H9 (cell line): ENCODE measurements at regions not wholly inside any gene's neighbourhood (a gene's known extent, or its start where the extent isn't known, plus 50 kb on each side); places are given as distances from the start of the nearest gene placed in this dataset.

Source experiments
- DNase-seq: peaks from one replicate; pipeline ENCODE4 v3.0.0-alpha.2; 2017
- H2AFZ ChIP-seq: one replicate; pipeline ENCODE4 v1.6.1; 2013; ENCODE audit warnings: mild to moderate bottlenecking, low read length, control low read depth, moderate library complexity
- H2AK5ac ChIP-seq: 2 replicates; pipeline ENCODE4 v1.6.1; 2013; ENCODE audit warnings: low read length, control low read depth, mixed read lengths; ENCODE audit not compliant: insufficient read length
- H2BK120ac ChIP-seq: one replicate; pipeline ENCODE4 v1.6.1; 2013; ENCODE audit warnings: low read depth, mild to moderate bottlenecking, low read length, control low read depth, inconsistent platforms; ENCODE audit not compliant: poor library complexity, severe bottlenecking
- H2BK12ac ChIP-seq: 2 replicates; pipeline ENCODE4 v1.6.1; 2013; ENCODE audit warnings: low read length, control low read depth, mixed read lengths, low read depth; ENCODE audit not compliant: insufficient read length
- H2BK15ac ChIP-seq: 2 replicates; pipeline ENCODE4 v1.6.1; 2013; ENCODE audit warnings: low read depth, low read length, control low read depth
- H2BK20ac ChIP-seq: one replicate; pipeline ENCODE4 v1.6.1; 2013; ENCODE audit warnings: low read depth, mild to moderate bottlenecking, low read length, control low read depth, inconsistent platforms; ENCODE audit not compliant: poor library complexity, severe bottlenecking
- H2BK5ac ChIP-seq: 2 replicates; pipeline ENCODE4 v1.6.1; 2013; ENCODE audit warnings: low read length, control low read depth, mixed read lengths; ENCODE audit not compliant: insufficient read length
- H3K14ac ChIP-seq: 2 replicates; pipeline ENCODE4 v1.6.1; 2013; ENCODE audit warnings: low read length, control low read depth; ENCODE audit not compliant: insufficient read depth
- H3K18ac ChIP-seq: 2 replicates; pipeline ENCODE4 v1.6.1; 2013; ENCODE audit warnings: low read depth, mild to moderate bottlenecking, mixed read lengths, low read length, control low read depth; ENCODE audit not compliant: insufficient read length
- H3K23ac ChIP-seq: 2 replicates; pipeline ENCODE4 v1.6.1; 2013; ENCODE audit warnings: low read length, control low read depth, mixed read lengths, low read depth; ENCODE audit not compliant: insufficient read length
- H3K23me2 ChIP-seq: 2 replicates; pipeline ENCODE4 v1.6.1; 2013; ENCODE audit warnings: low read depth, mild to moderate bottlenecking, mixed read lengths, low read length, control low read depth; ENCODE audit not compliant: insufficient read length, poor library complexity, severe bottlenecking
- H3K27ac ChIP-seq: 2 replicates; pipeline ENCODE4 v1.5.1; 2013; ENCODE audit warnings: low read length, control low read depth, mixed read lengths, low read depth; ENCODE audit not compliant: insufficient read length
- H3K27me3 ChIP-seq: 2 replicates; pipeline ENCODE4 v1.6.1; 2013; ENCODE audit warnings: low read length, control low read depth, inconsistent platforms; ENCODE audit not compliant: insufficient read depth
- H3K4ac ChIP-seq: 2 replicates; pipeline ENCODE4 v1.6.1; 2013; ENCODE audit warnings: low read depth, mild to moderate bottlenecking, control low read depth, inconsistent platforms, low read length, moderate library complexity
- H3K4me1 ChIP-seq: 2 replicates; pipeline ENCODE4 v1.6.1; 2013; ENCODE audit warnings: low read length, control low read depth, inconsistent platforms; ENCODE audit not compliant: insufficient read depth
- H3K4me2 ChIP-seq: 2 replicates; pipeline ENCODE4 v1.6.1; 2013; ENCODE audit warnings: low read length, control low read depth, mixed read lengths; ENCODE audit not compliant: insufficient read length, insufficient read depth
- H3K56ac ChIP-seq: 2 replicates; pipeline ENCODE4 v1.6.1; 2013; ENCODE audit warnings: low read depth, mild to moderate bottlenecking, mixed read lengths, low read length, control low read depth; ENCODE audit not compliant: insufficient read length
- H3K79me1 ChIP-seq: 2 replicates; pipeline ENCODE4 v1.6.1; 2013; ENCODE audit warnings: low read depth, mild to moderate bottlenecking, moderate library complexity, low read length, control low read depth, inconsistent platforms; ENCODE audit not compliant: insufficient read depth, poor library complexity, severe bottlenecking
- H3K79me2 ChIP-seq: 2 replicates; pipeline ENCODE4 v1.6.1; 2013; ENCODE audit warnings: low read length, control low read depth, inconsistent platforms; ENCODE audit not compliant: insufficient read depth
- H3K9ac ChIP-seq: 2 replicates; pipeline ENCODE4 v1.6.1; 2013; ENCODE audit warnings: low read length, control low read depth, mixed read lengths; ENCODE audit not compliant: insufficient read length; ENCODE audit errors: extremely low read depth
- H3K9me3 ChIP-seq: one replicate; pipeline ENCODE4 v1.6.1; 2013; ENCODE audit warnings: low read depth, low read length, inconsistent platforms; ENCODE audit not compliant: control insufficient read depth
- H3T11ph ChIP-seq: one replicate; pipeline ENCODE4 v1.6.1; 2013; ENCODE audit warnings: mild to moderate bottlenecking, low read length, control low read depth, inconsistent platforms
- H4K20me1 ChIP-seq: one replicate; pipeline ENCODE4 v1.6.1; 2013; ENCODE audit not compliant: control insufficient read depth, insufficient read length, insufficient read depth
- H4K5ac ChIP-seq: 2 replicates; pipeline ENCODE4 v1.6.1; 2013; ENCODE audit warnings: low read depth, mild to moderate bottlenecking, mixed read lengths, low read length, control low read depth; ENCODE audit not compliant: insufficient read length
- H4K8ac ChIP-seq: replicated peaks from 2 replicates; pipeline ENCODE4 v1.6.1; 2013; ENCODE audit warnings: low read length, control low read depth, mixed read lengths, low read depth; ENCODE audit not compliant: insufficient read length
- H4K91ac ChIP-seq: 2 replicates; pipeline ENCODE4 v1.6.1; 2013; ENCODE audit warnings: low read depth, mild to moderate bottlenecking, moderate library complexity, mixed read lengths, low read length, control low read depth; ENCODE audit not compliant: insufficient read length
- H3K27ac Mint-ChIP-seq, 3 experiments: 2 replicates in 2 of 3; 3 replicates in 1 of 3; pipeline ENCODE4 v1.8.0; 2020 to 2021; ENCODE audit warnings: mixed read lengths in 3 of 3, mild to moderate bottlenecking in 1 of 3, moderate library complexity in 1 of 3
- H3K27me3 Mint-ChIP-seq: 2 replicates; pipeline ENCODE4 v1.8.0; 2021; ENCODE audit warnings: low read depth, mild to moderate bottlenecking, moderate library complexity, mixed read lengths
- H3K36me3 Mint-ChIP-seq, 3 experiments: 2 replicates in 2 of 3; 3 replicates in 1 of 3; pipeline ENCODE4 v1.8.0; 2020 to 2021; ENCODE audit warnings: low read depth in 3 of 3, mixed read lengths in 3 of 3; ENCODE audit not compliant: insufficient read depth in 1 of 3
- H3K4me1 Mint-ChIP-seq, 2 experiments: 2 replicates each; pipeline ENCODE4 v1.8.0; 2020; ENCODE audit warnings: mixed read lengths in 2 of 2
- H3K4me3 Mint-ChIP-seq, 2 experiments: 2 replicates in 1 of 2; 3 replicates in 1 of 2; pipeline ENCODE4 v1.8.0; 2020 to 2021; ENCODE audit warnings: mild to moderate bottlenecking in 2 of 2, mixed read lengths in 2 of 2, moderate library complexity in 1 of 2
- H3K9me3 Mint-ChIP-seq, 2 experiments: 2 replicates in 1 of 2; 3 replicates in 1 of 2; pipeline ENCODE4 v1.8.0; 2020; ENCODE audit warnings: mild to moderate bottlenecking in 2 of 2, mixed read lengths in 2 of 2, moderate library complexity in 1 of 2
- WGBS: extraction: QIAGEN DNeasy Blood & Tissue Kit; methylation state at CpG from one replicate; pipeline ENCODE4 v1.1.7; 2013; ENCODE audit warnings: missing lambda C conversion rate, low lambda C conversion rate, mixed read lengths; ENCODE audit not compliant: insufficient read length; ENCODE audit errors: extremely low coverage; 5-methylcytosine and 5-hydroxymethylcytosine counted together
- TF ChIP-seq, protein P1 (sequence below): fragments of 200-600 bp; sonication (generic); conservative IDR thresholded peaks from 3 replicates; pipeline ENCODE4 v1.8.0; 2021; ENCODE audit warnings: antibody characterized with exemption, mild to moderate bottlenecking

GRCh38 chr4:184955116-184955515 is 63.2 kb upstream of the HELT start:
- DNase-seq: no peak
- Histone ChIP-seq H2BK15ac (no peak overlapping the region), H2BK20ac (no peak overlapping the region), H2AFZ (no peak overlapping the region), H3K23me2 (no peaks in the 10 kb centered on the region), H3K14ac (no peak overlapping the region), H4K20me1 (no peaks in the 10 kb centered on the region), H3K27ac (no peak overlapping the region), H3K9me3 (no peaks in the 10 kb centered on the region), H2BK12ac (no peak overlapping the region), H3K4me1 (no peaks in the 10 kb centered on the region), H4K8ac (no peak overlapping the region), H4K5ac (no peak overlapping the region), H3K4ac (no peak overlapping the region), H3K9ac (no peak overlapping the region), H4K91ac (no peak overlapping the region), H2BK5ac (no peak overlapping the region), H3T11ph (no peak overlapping the region), H3K23ac (no peak overlapping the region), H2AK5ac (no peak overlapping the region), H3K18ac (no peak overlapping the region), H3K79me2 (no peaks in the 10 kb centered on the region), H3K79me1 (no peaks in the 10 kb centered on the region), H3K56ac (no peak overlapping the region), H3K27me3 (no peaks in the 10 kb centered on the region), H3K4me2 (no peak overlapping the region), H2BK120ac (no peak overlapping the region)
- Mint-ChIP-seq H3K27ac (no peak overlapping the region), H3K4me1 (peaks cover 0 to 5% of the 10 kb centered on the region in 2 experiments; a peak in 1 of 4 replicates), H3K4me3 (no peak overlapping the region), H3K36me3 (no peaks in the 10 kb centered on the region), H3K27me3 (peaks cover 2% of the 10 kb centered on the region), H3K9me3 (no peaks in the 10 kb centered on the region)
- no CpG with 5 or more reads among the region's 5 CpGs for WGBS
- TF ChIP-seq, protein P1, sequence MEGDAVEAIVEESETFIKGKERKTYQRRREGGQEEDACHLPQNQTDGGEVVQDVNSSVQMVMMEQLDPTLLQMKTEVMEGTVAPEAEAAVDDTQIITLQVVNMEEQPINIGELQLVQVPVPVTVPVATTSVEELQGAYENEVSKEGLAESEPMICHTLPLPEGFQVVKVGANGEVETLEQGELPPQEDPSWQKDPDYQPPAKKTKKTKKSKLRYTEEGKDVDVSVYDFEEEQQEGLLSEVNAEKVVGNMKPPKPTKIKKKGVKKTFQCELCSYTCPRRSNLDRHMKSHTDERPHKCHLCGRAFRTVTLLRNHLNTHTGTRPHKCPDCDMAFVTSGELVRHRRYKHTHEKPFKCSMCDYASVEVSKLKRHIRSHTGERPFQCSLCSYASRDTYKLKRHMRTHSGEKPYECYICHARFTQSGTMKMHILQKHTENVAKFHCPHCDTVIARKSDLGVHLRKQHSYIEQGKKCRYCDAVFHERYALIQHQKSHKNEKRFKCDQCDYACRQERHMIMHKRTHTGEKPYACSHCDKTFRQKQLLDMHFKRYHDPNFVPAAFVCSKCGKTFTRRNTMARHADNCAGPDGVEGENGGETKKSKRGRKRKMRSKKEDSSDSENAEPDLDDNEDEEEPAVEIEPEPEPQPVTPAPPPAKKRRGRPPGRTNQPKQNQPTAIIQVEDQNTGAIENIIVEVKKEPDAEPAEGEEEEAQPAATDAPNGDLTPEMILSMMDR: no peak
